ENCODE measurements at regions not wholly inside any gene's neighbourhood (a gene's known extent, or its start where the extent isn't known, plus 50 kb on each side); places are given as distances from the start of the nearest gene placed in this dataset.

- TF ChIP-seq CTCF (IDR thresholded peaks at IDR 0.05) (no peak), POLR2A (IDR thresholded peaks at IDR 0.05) (no peak)
Observed at GRCh38 chr14:83711046-83711445, 1818.9 kb upstream of the FLRT2 start.

Data from transverse colon (tissue), 3 donors.